GM23338 (cell line): ENCODE measurements at regions not wholly inside any gene's neighbourhood (a gene's known extent, or its start where the extent isn't known, plus 50 kb on each side); places are given as distances from the start of the nearest gene placed in this dataset.

Experiments used
- ATAC-seq: fragments of 200-7000 bp; cut with Tn5 transposase; 3 replicates; pipeline ENCODE4 v1.9.1; 2020
- DNase-seq: peaks from one replicate; pipeline ENCODE4 v3.0.0-alpha.2; 2015; ENCODE audit warnings: low spot score
- H2AFZ ChIP-seq: fragments of 200-600 bp; sonication (generic); 2 replicates; pipeline ENCODE4 v1.8.0; 2016; ENCODE audit warnings: antibody characterized with exemption, mild to moderate bottlenecking, moderate library complexity
- H3F3A ChIP-seq: fragments of 200-600 bp; sonication (generic); replicated peaks from 2 replicates; pipeline ENCODE4 v1.8.0; 2017; ENCODE audit warnings: antibody characterized with exemption, mixed run types, low read depth
- H3K27ac ChIP-seq: fragments of 200-600 bp; sonication (generic); 2 replicates; pipeline ENCODE4 v1.6.1; 2016; ENCODE audit warnings: low read depth
- H3K27me3 ChIP-seq: fragments of 200-600 bp; sonication (generic); 2 replicates; pipeline ENCODE4 v1.8.0; 2016; ENCODE audit warnings: mild to moderate bottlenecking, mixed run types, moderate library complexity; ENCODE audit not compliant: insufficient read depth
- H3K36me3 ChIP-seq: fragments of 200-600 bp; sonication (generic); 2 replicates; pipeline ENCODE4 v1.8.0; 2016; ENCODE audit warnings: mild to moderate bottlenecking; ENCODE audit not compliant: insufficient read depth
- H3K4me1 ChIP-seq: fragments of 200-600 bp; sonication (generic); 2 replicates; pipeline ENCODE4 v1.8.0; 2016; ENCODE audit warnings: mild to moderate bottlenecking, moderate library complexity; ENCODE audit not compliant: insufficient read depth
- H3K4me2 ChIP-seq: fragments of 200-600 bp; sonication (generic); 2 replicates; pipeline ENCODE4 v1.7.1; 2017; ENCODE audit warnings: mixed run types
- H3K4me3 ChIP-seq: fragments of 200-600 bp; sonication (generic); 2 replicates; pipeline ENCODE4 v1.6.1; 2016; ENCODE audit warnings: mixed run types
- H3K79me2 ChIP-seq: fragments of 200-600 bp; sonication (generic); replicated peaks from 2 replicates; pipeline ENCODE4 v1.8.0; 2017; ENCODE audit warnings: mild to moderate bottlenecking; ENCODE audit not compliant: insufficient read depth
- H3K9me2 ChIP-seq: fragments of 200-600 bp; sonication (generic); 2 replicates; pipeline ENCODE4 v1.8.0; 2017; ENCODE audit not compliant: insufficient read depth
- H4K20me1 ChIP-seq: fragments of 200-600 bp; sonication (generic); replicated peaks from 2 replicates; pipeline ENCODE4 v1.8.0; 2017; ENCODE audit warnings: mild to moderate bottlenecking; ENCODE audit not compliant: insufficient read depth
- H3K27ac Mint-ChIP-seq: 2 replicates; pipeline ENCODE4 v1.8.0; 2020; ENCODE audit warnings: inconsistent platforms, mild to moderate bottlenecking, moderate library complexity, mixed read lengths
- H3K27me3 Mint-ChIP-seq: 3 replicates; pipeline ENCODE4 v1.8.0; 2022; ENCODE audit warnings: low read depth, mild to moderate bottlenecking, moderate library complexity, mixed read lengths, inconsistent platforms; ENCODE audit not compliant: insufficient read depth, poor library complexity
- H3K36me3 Mint-ChIP-seq: 3 replicates; pipeline ENCODE4 v1.8.0; 2021; ENCODE audit warnings: low read depth, mild to moderate bottlenecking, inconsistent platforms, moderate library complexity, mixed read lengths
- H3K4me1 Mint-ChIP-seq: 3 replicates; pipeline ENCODE4 v1.8.0; 2020; ENCODE audit warnings: mild to moderate bottlenecking, inconsistent platforms, mixed read lengths
- H3K4me3 Mint-ChIP-seq: 3 replicates; pipeline ENCODE4 v1.8.0; 2021; ENCODE audit warnings: moderate library complexity, mild to moderate bottlenecking, inconsistent platforms, mixed read lengths
- H3K9me3 Mint-ChIP-seq: 3 replicates; pipeline ENCODE4 v1.8.0; 2020; ENCODE audit warnings: moderate library complexity, mild to moderate bottlenecking, inconsistent platforms, mixed read lengths
- CREB1 ChIP-seq: fragments of 250-450 bp; sonication (Bioruptor Pico); IDR thresholded peaks from 2 replicates; pipeline ENCODE4 v1.5.0; 2020; ENCODE audit warnings: low read depth, mild to moderate bottlenecking, moderate library complexity
- CTCF ChIP-seq, 2 experiments: fragments of 200-600 bp in 1 of 2; sonication (generic) in 1 of 2; conservative IDR thresholded peaks; 2 replicates each; pipeline versions ENCODE4 v1.5.1 to v1.6.1; 2016 to 2017; ENCODE audit warnings: antibody characterized with exemption in 2 of 2, low read depth in 2 of 2, mild to moderate bottlenecking in 2 of 2, moderate library complexity in 1 of 2
- ETS1 ChIP-seq: IDR thresholded peaks from 2 replicates; pipeline ENCODE4 v1.6.1; 2016; ENCODE audit warnings: antibody characterized with exemption
- EZH2 ChIP-seq: fragments of 200-600 bp; sonication (generic); IDR thresholded peaks from one replicate; pipeline ENCODE4 v1.8.0; 2017; ENCODE audit warnings: antibody characterized with exemption, mild to moderate bottlenecking, low read depth; ENCODE audit not compliant: unreplicated experiment
- EZH2phosphoT487 ChIP-seq: fragments of 200-600 bp; sonication (generic); IDR thresholded peaks from one replicate; pipeline ENCODE4 v1.8.1; 2018; ENCODE audit warnings: antibody characterized with exemption; ENCODE audit not compliant: unreplicated experiment
- JUNB ChIP-seq: IDR thresholded peaks from one replicate; pipeline ENCODE4 v1.6.1; 2016; ENCODE audit warnings: antibody characterized with exemption; ENCODE audit not compliant: unreplicated experiment
- NANOG ChIP-seq: IDR thresholded peaks from 2 replicates; pipeline ENCODE4 v1.6.1; 2016; ENCODE audit warnings: antibody characterized with exemption, borderline replicate concordance
- POLR2AphosphoS5 ChIP-seq: IDR thresholded peaks from 2 replicates; pipeline ENCODE4 v1.6.1; 2016; ENCODE audit warnings: antibody characterized with exemption, low read depth
- REST ChIP-seq: IDR thresholded peaks from one replicate; pipeline ENCODE4 v1.6.1; 2018; ENCODE audit warnings: antibody characterized with exemption; ENCODE audit not compliant: unreplicated experiment
- STAT1 ChIP-seq: IDR thresholded peaks from one replicate; pipeline ENCODE4 v1.6.1; 2016; ENCODE audit warnings: antibody characterized with exemption; ENCODE audit not compliant: unreplicated experiment
- ZNF114 ChIP-seq: fragments of 250-450 bp; sonication (Bioruptor Pico); IDR thresholded peaks from 2 replicates; pipeline ENCODE4 v1.5.0; 2020; ENCODE audit warnings: mild to moderate bottlenecking, moderate library complexity
- ZNF331 ChIP-seq: fragments of 250-450 bp; sonication (Bioruptor Pico); IDR thresholded peaks from 2 replicates; pipeline ENCODE4 v1.5.0; 2020; ENCODE audit warnings: low read depth, mild to moderate bottlenecking, moderate library complexity
- ZNF462 ChIP-seq: fragments of 250-450 bp; sonication (Bioruptor Pico); IDR thresholded peaks from 2 replicates; pipeline ENCODE4 v1.5.0; 2020; ENCODE audit warnings: mild to moderate bottlenecking, moderate library complexity

GRCh38 chr1:36669262-36669661, 186.5 kb upstream of the CSF3R start (continued):
- TF ChIP-seq REST (no peak), EZH2phosphoT487 (no peak), ZNF331 (CRISPR knock-in tag) (no peak), ZNF114 (CRISPR knock-in tag) (no peak), JUNB (no peak), CREB1 (no peak), STAT1 (no peak), CTCF (conservative IDR thresholded peaks at IDR 0.05; ENCODE audit: low read depth in 2 of 2) (no peak)

GRCh38 chr1:36667836-36668235, 185.1 kb upstream of the CSF3R start:
- peaks cover 2% of the 10 kb centered on the region for H3K27me3 Mint-ChIP-seq
- no peak overlapping the region for H3K27ac ChIP-seq
- H3K79me2 ChIP-seq, result no peaks in the 10 kb centered on the region
- no peaks in the 10 kb centered on the region; the same call in 2 of the 3 replicates for H3K4me1 Mint-ChIP-seq
- H3K4me3 Mint-ChIP-seq, result no peak overlapping the region
- no peak for DNase-seq
- H3K27ac Mint-ChIP-seq, result no peak overlapping the region; the same call in 1 of the 2 replicates
- no peak overlapping the region for H3K4me2 ChIP-seq
- H3K9me3 Mint-ChIP-seq, result no peaks in the 10 kb centered on the region; the same call in 2 of the 3 replicates
- H3K36me3 ChIP-seq, result no peaks in the 10 kb centered on the region
- H3K4me1 ChIP-seq, result peaks cover 3% of the 10 kb centered on the region; the same call in 1 of the 2 replicates
- H2AFZ ChIP-seq, result no peak overlapping the region
- no peaks in the 10 kb centered on the region for H4K20me1 ChIP-seq
- no peaks in the 10 kb centered on the region for H3F3A ChIP-seq
- H3K4me3 ChIP-seq, result no peak overlapping the region
- no peaks in the 10 kb centered on the region; the same call in 1 of the 2 replicates for H3K9me2 ChIP-seq
- H3K36me3 Mint-ChIP-seq, result no peaks in the 10 kb centered on the region
- no peak for ATAC-seq
- no peaks in the 10 kb centered on the region for H3K27me3 ChIP-seq
- no peak for TF ChIP-seq ETS1
- no peak for TF ChIP-seq EZH2
- TF ChIP-seq EZH2phosphoT487, result no peak
- no peak for TF ChIP-seq STAT1
- TF ChIP-seq ZNF331 (CRISPR knock-in tag), result no peak
- TF ChIP-seq NANOG, result no peak
- TF ChIP-seq ZNF462 (CRISPR knock-in tag), result no peak
- no peak for TF ChIP-seq POLR2AphosphoS5
- no peak for TF ChIP-seq JUNB
- TF ChIP-seq ZNF114 (CRISPR knock-in tag), result no peak
- no peak for TF ChIP-seq CREB1
